H9 (cell line): ENCODE measurements at regions not wholly inside any gene's neighbourhood (a gene's known extent, or its start where the extent isn't known, plus 50 kb on each side); places are given as distances from the start of the nearest gene placed in this dataset.
A peak's percentile ranks its signal among the peaks of the same experiment; 100 is the strongest.

Experiments
- DNase-seq: peaks from one replicate; pipeline ENCODE4 v3.0.0-alpha.2; 2017
- H2AFZ ChIP-seq: one replicate; pipeline ENCODE4 v1.6.1; 2013; ENCODE audit warnings: mild to moderate bottlenecking, low read length, control low read depth, moderate library complexity
- H2AK5ac ChIP-seq: 2 replicates; pipeline ENCODE4 v1.6.1; 2013; ENCODE audit warnings: low read length, control low read depth, mixed read lengths; ENCODE audit not compliant: insufficient read length
- H2BK120ac ChIP-seq: one replicate; pipeline ENCODE4 v1.6.1; 2013; ENCODE audit warnings: low read depth, mild to moderate bottlenecking, low read length, control low read depth, inconsistent platforms; ENCODE audit not compliant: poor library complexity, severe bottlenecking
- H2BK12ac ChIP-seq: 2 replicates; pipeline ENCODE4 v1.6.1; 2013; ENCODE audit warnings: low read length, control low read depth, mixed read lengths, low read depth; ENCODE audit not compliant: insufficient read length
- H2BK15ac ChIP-seq: 2 replicates; pipeline ENCODE4 v1.6.1; 2013; ENCODE audit warnings: low read depth, low read length, control low read depth
- H2BK20ac ChIP-seq: one replicate; pipeline ENCODE4 v1.6.1; 2013; ENCODE audit warnings: low read depth, mild to moderate bottlenecking, low read length, control low read depth, inconsistent platforms; ENCODE audit not compliant: poor library complexity, severe bottlenecking
- H2BK5ac ChIP-seq: 2 replicates; pipeline ENCODE4 v1.6.1; 2013; ENCODE audit warnings: low read length, control low read depth, mixed read lengths; ENCODE audit not compliant: insufficient read length
- H3K14ac ChIP-seq: 2 replicates; pipeline ENCODE4 v1.6.1; 2013; ENCODE audit warnings: low read length, control low read depth; ENCODE audit not compliant: insufficient read depth
- H3K18ac ChIP-seq: 2 replicates; pipeline ENCODE4 v1.6.1; 2013; ENCODE audit warnings: low read depth, mild to moderate bottlenecking, mixed read lengths, low read length, control low read depth; ENCODE audit not compliant: insufficient read length
- H3K23ac ChIP-seq: 2 replicates; pipeline ENCODE4 v1.6.1; 2013; ENCODE audit warnings: low read length, control low read depth, mixed read lengths, low read depth; ENCODE audit not compliant: insufficient read length
- H3K23me2 ChIP-seq: 2 replicates; pipeline ENCODE4 v1.6.1; 2013; ENCODE audit warnings: low read depth, mild to moderate bottlenecking, mixed read lengths, low read length, control low read depth; ENCODE audit not compliant: insufficient read length, poor library complexity, severe bottlenecking
- H3K27ac ChIP-seq: 2 replicates; pipeline ENCODE4 v1.5.1; 2013; ENCODE audit warnings: low read length, control low read depth, mixed read lengths, low read depth; ENCODE audit not compliant: insufficient read length
- H3K27me3 ChIP-seq: 2 replicates; pipeline ENCODE4 v1.6.1; 2013; ENCODE audit warnings: low read length, control low read depth, inconsistent platforms; ENCODE audit not compliant: insufficient read depth
- H3K4ac ChIP-seq: 2 replicates; pipeline ENCODE4 v1.6.1; 2013; ENCODE audit warnings: low read depth, mild to moderate bottlenecking, control low read depth, inconsistent platforms, low read length, moderate library complexity
- H3K4me1 ChIP-seq: 2 replicates; pipeline ENCODE4 v1.6.1; 2013; ENCODE audit warnings: low read length, control low read depth, inconsistent platforms; ENCODE audit not compliant: insufficient read depth
- H3K4me2 ChIP-seq: 2 replicates; pipeline ENCODE4 v1.6.1; 2013; ENCODE audit warnings: low read length, control low read depth, mixed read lengths; ENCODE audit not compliant: insufficient read length, insufficient read depth
- H3K56ac ChIP-seq: 2 replicates; pipeline ENCODE4 v1.6.1; 2013; ENCODE audit warnings: low read depth, mild to moderate bottlenecking, mixed read lengths, low read length, control low read depth; ENCODE audit not compliant: insufficient read length
- H3K79me1 ChIP-seq: 2 replicates; pipeline ENCODE4 v1.6.1; 2013; ENCODE audit warnings: low read depth, mild to moderate bottlenecking, moderate library complexity, low read length, control low read depth, inconsistent platforms; ENCODE audit not compliant: insufficient read depth, poor library complexity, severe bottlenecking
- H3K79me2 ChIP-seq: 2 replicates; pipeline ENCODE4 v1.6.1; 2013; ENCODE audit warnings: low read length, control low read depth, inconsistent platforms; ENCODE audit not compliant: insufficient read depth
- H3K9ac ChIP-seq: 2 replicates; pipeline ENCODE4 v1.6.1; 2013; ENCODE audit warnings: low read length, control low read depth, mixed read lengths; ENCODE audit not compliant: insufficient read length; ENCODE audit errors: extremely low read depth
- H3K9me3 ChIP-seq: one replicate; pipeline ENCODE4 v1.6.1; 2013; ENCODE audit warnings: low read depth, low read length, inconsistent platforms; ENCODE audit not compliant: control insufficient read depth
- H3T11ph ChIP-seq: one replicate; pipeline ENCODE4 v1.6.1; 2013; ENCODE audit warnings: mild to moderate bottlenecking, low read length, control low read depth, inconsistent platforms
- H4K20me1 ChIP-seq: one replicate; pipeline ENCODE4 v1.6.1; 2013; ENCODE audit not compliant: control insufficient read depth, insufficient read length, insufficient read depth
- H4K5ac ChIP-seq: 2 replicates; pipeline ENCODE4 v1.6.1; 2013; ENCODE audit warnings: low read depth, mild to moderate bottlenecking, mixed read lengths, low read length, control low read depth; ENCODE audit not compliant: insufficient read length
- H4K8ac ChIP-seq: replicated peaks from 2 replicates; pipeline ENCODE4 v1.6.1; 2013; ENCODE audit warnings: low read length, control low read depth, mixed read lengths, low read depth; ENCODE audit not compliant: insufficient read length
- H4K91ac ChIP-seq: 2 replicates; pipeline ENCODE4 v1.6.1; 2013; ENCODE audit warnings: low read depth, mild to moderate bottlenecking, moderate library complexity, mixed read lengths, low read length, control low read depth; ENCODE audit not compliant: insufficient read length
- H3K27ac Mint-ChIP-seq, 3 experiments: 2 replicates in 2 of 3; 3 replicates in 1 of 3; pipeline ENCODE4 v1.8.0; 2020 to 2021; ENCODE audit warnings: mixed read lengths in 3 of 3, mild to moderate bottlenecking in 1 of 3, moderate library complexity in 1 of 3
- H3K27me3 Mint-ChIP-seq: 2 replicates; pipeline ENCODE4 v1.8.0; 2021; ENCODE audit warnings: low read depth, mild to moderate bottlenecking, moderate library complexity, mixed read lengths
- H3K36me3 Mint-ChIP-seq, 3 experiments: 2 replicates in 2 of 3; 3 replicates in 1 of 3; pipeline ENCODE4 v1.8.0; 2020 to 2021; ENCODE audit warnings: low read depth in 3 of 3, mixed read lengths in 3 of 3; ENCODE audit not compliant: insufficient read depth in 1 of 3
- H3K4me1 Mint-ChIP-seq, 2 experiments: 2 replicates each; pipeline ENCODE4 v1.8.0; 2020; ENCODE audit warnings: mixed read lengths in 2 of 2
- H3K4me3 Mint-ChIP-seq, 2 experiments: 2 replicates in 1 of 2; 3 replicates in 1 of 2; pipeline ENCODE4 v1.8.0; 2020 to 2021; ENCODE audit warnings: mild to moderate bottlenecking in 2 of 2, mixed read lengths in 2 of 2, moderate library complexity in 1 of 2
- H3K9me3 Mint-ChIP-seq, 2 experiments: 2 replicates in 1 of 2; 3 replicates in 1 of 2; pipeline ENCODE4 v1.8.0; 2020; ENCODE audit warnings: mild to moderate bottlenecking in 2 of 2, mixed read lengths in 2 of 2, moderate library complexity in 1 of 2
- CTCF ChIP-seq: fragments of 200-600 bp; sonication (generic); conservative IDR thresholded peaks from 3 replicates; pipeline ENCODE4 v1.8.0; 2021; ENCODE audit warnings: antibody characterized with exemption, mild to moderate bottlenecking
- WGBS: extraction: QIAGEN DNeasy Blood & Tissue Kit; methylation state at CpG from one replicate; pipeline ENCODE4 v1.1.7; 2013; ENCODE audit warnings: missing lambda C conversion rate, low lambda C conversion rate, mixed read lengths; ENCODE audit not compliant: insufficient read length; ENCODE audit errors: extremely low coverage; 5-methylcytosine and 5-hydroxymethylcytosine counted together

GRCh38 chr10:64113792-64114191 is 592.6 kb downstream of the REEP3 start:
- peak; percentile 37 for DNase-seq
- no peaks in the 10 kb centered on the region for H3K79me1 ChIP-seq
- H3K23me2 ChIP-seq = no peaks in the 10 kb centered on the region
- H2AFZ ChIP-seq = no peak overlapping the region
- no peak overlapping the region for H3K23ac ChIP-seq
- Mint-ChIP-seq H3K27me3 (no peaks in the 10 kb centered on the region), H3K36me3 (no peaks in the 10 kb centered on the region; a peak in 1 of 7 replicates), H3K27ac (peak overlapping the region in 1 of 3 experiments; percentile 36; a peak in 1 of 7 replicates), H3K9me3 (no peaks in the 10 kb centered on the region; a peak in 1 of 5 replicates), H3K4me1 (peaks cover 24 to 26% of the 10 kb centered on the region in 2 experiments), H3K4me3 (no peak overlapping the region)
- no peak overlapping the region for H4K8ac ChIP-seq
- no peak overlapping the region for H4K91ac ChIP-seq
- no peak for TF ChIP-seq CTCF
- H2BK5ac ChIP-seq = no peak overlapping the region
- no peak overlapping the region for H2BK120ac ChIP-seq
- no peak overlapping the region for H2BK20ac ChIP-seq
- H3K4me1 ChIP-seq = peaks cover 15% of the 10 kb centered on the region; the same call in 1 of the 2 replicates
- H3K9ac ChIP-seq = no peak overlapping the region
- H3T11ph ChIP-seq = no peak overlapping the region
- no peak overlapping the region for H3K56ac ChIP-seq
- no peak overlapping the region for H3K18ac ChIP-seq
- H3K79me2 ChIP-seq = no peaks in the 10 kb centered on the region
- H3K27ac ChIP-seq = peak overlapping the region; percentile 18
- no peak overlapping the region for H2AK5ac ChIP-seq
- H4K5ac ChIP-seq = no peak overlapping the region
- no peak overlapping the region for H3K4ac ChIP-seq
- no peaks in the 10 kb centered on the region for H3K9me3 ChIP-seq
- H2BK12ac ChIP-seq = no peak overlapping the region
- no peak overlapping the region for H2BK15ac ChIP-seq
- WGBS = no CpG with 5 or more reads among the region's 3 CpGs
- H3K4me2 ChIP-seq = peak overlapping the region; percentile 34
- H3K14ac ChIP-seq = no peak overlapping the region
- no peaks in the 10 kb centered on the region for H3K27me3 ChIP-seq
- no peaks in the 10 kb centered on the region for H4K20me1 ChIP-seq
